NCI-H748 treated with DMSO at 0.1 percent for 48 hours (cell line): ENCODE measurements at regions not wholly inside any gene's neighbourhood (a gene's known extent, or its start where the extent isn't known, plus 50 kb on each side); places are given as distances from the start of the nearest gene placed in this dataset.

Source experiments
- DNase-seq: peaks from one replicate; lab custom pipeline; 2025; lab: John Stamatoyannopoulos, UW

GRCh38 chr7:8379264-8379663, 54.1 kb upstream of the NXPH1 start:
- DNase-seq = peak; percentile 92

GRCh38 chr7:8380130-8380529, 53.3 kb upstream of the NXPH1 start:
- no peak for DNase-seq

- no peak for DNase-seq
Observed at GRCh38 chr7:8382004-8382730, 51.2 kb upstream of the NXPH1 start.
